ENCODE measurements at regions not wholly inside any gene's neighbourhood (a gene's known extent, or its start where the extent isn't known, plus 50 kb on each side); places are given as distances from the start of the nearest gene placed in this dataset.
"Not testable (repeated sequence)": the region's sequence is repeated elsewhere in the genome, so short reads cannot be mapped to it uniquely, and the experiment has no call there.

GRCh38 chr18:11372163-11372562, 222.8 kb upstream of the PIEZO2 start:
- no peak for DNase-seq

- no peak for DNase-seq
Observed at GRCh38 chr18:11369556-11369955, 220.2 kb upstream of the PIEZO2 start.

GRCh38 chr18:11368020-11368419, 218.7 kb upstream of the PIEZO2 start:
- no peak for DNase-seq

- no peak for DNase-seq
Observed at GRCh38 chr18:11367351-11367750, 218.0 kb upstream of the PIEZO2 start.

- no peak for DNase-seq
Observed at GRCh38 chr18:11366410-11366809, 217.0 kb upstream of the PIEZO2 start.

GRCh38 chr18:11362856-11363255, 213.5 kb upstream of the PIEZO2 start:
- no peak for DNase-seq

GRCh38 chr18:11361862-11362261, 212.5 kb upstream of the PIEZO2 start:
- not testable (repeated sequence) for DNase-seq

GRCh38 chr18:11357678-11358077, 208.3 kb upstream of the PIEZO2 start:
- DNase-seq, result no peak

GRCh38 chr18:11344576-11344975, 195.2 kb upstream of the PIEZO2 start:
- DNase-seq, result not testable (repeated sequence)

GRCh38 chr18:11343096-11343495, 193.7 kb upstream of the PIEZO2 start:
- DNase-seq, result no peak

GRCh38 chr18:11342115-11342514, 192.7 kb upstream of the PIEZO2 start:
- DNase-seq, result not testable (repeated sequence)

GRCh38 chr18:11339188-11339775, 189.9 kb upstream of the PIEZO2 start:
- DNase-seq, result no peak

GRCh38 chr18:11336241-11336640, 186.9 kb upstream of the PIEZO2 start:
- DNase-seq, result no peak

- no peak for DNase-seq
Observed at GRCh38 chr18:11327391-11328009, 178.1 kb upstream of the PIEZO2 start.

- no peak for DNase-seq
Observed at GRCh38 chr18:11324956-11325882, 175.8 kb upstream of the PIEZO2 start.

GRCh38 chr18:11324510-11324909, 175.1 kb upstream of the PIEZO2 start:
- no peak for DNase-seq

- no peak for DNase-seq
Observed at GRCh38 chr18:11323359-11323819, 174.0 kb upstream of the PIEZO2 start.

- no peak for DNase-seq
Observed at GRCh38 chr18:11322716-11323115, 173.3 kb upstream of the PIEZO2 start.

- DNase-seq, result no peak
Observed at GRCh38 chr18:11322006-11322405, 172.6 kb upstream of the PIEZO2 start.

GRCh38 chr18:11320986-11321385, 171.6 kb upstream of the PIEZO2 start:
- DNase-seq, result no peak

GRCh38 chr18:11316546-11316945, 167.2 kb upstream of the PIEZO2 start:
- no peak for DNase-seq

GRCh38 chr18:11310476-11311086, 161.2 kb upstream of the PIEZO2 start:
- no peak for DNase-seq

GRCh38 chr18:11309172-11309571, 159.8 kb upstream of the PIEZO2 start:
- no peak for DNase-seq
